ENCODE measurements at regions not wholly inside any gene's neighbourhood (a gene's known extent, or its start where the extent isn't known, plus 50 kb on each side); places are given as distances from the start of the nearest gene placed in this dataset.
"Not testable (repeated sequence)": the region's sequence is repeated elsewhere in the genome, so short reads cannot be mapped to it uniquely, and the experiment has no call there.

- DNase-seq (ENCODE audit: low read depth), result no peak
These were observed 365.1 kb downstream of the ATP23 start for GRCh38 chr12:58306266-58307000.

GRCh38 chr12:58309806-58310205, 368.4 kb downstream of the ATP23 start:
- no peak for DNase-seq (ENCODE audit: low read depth)

DNA sequence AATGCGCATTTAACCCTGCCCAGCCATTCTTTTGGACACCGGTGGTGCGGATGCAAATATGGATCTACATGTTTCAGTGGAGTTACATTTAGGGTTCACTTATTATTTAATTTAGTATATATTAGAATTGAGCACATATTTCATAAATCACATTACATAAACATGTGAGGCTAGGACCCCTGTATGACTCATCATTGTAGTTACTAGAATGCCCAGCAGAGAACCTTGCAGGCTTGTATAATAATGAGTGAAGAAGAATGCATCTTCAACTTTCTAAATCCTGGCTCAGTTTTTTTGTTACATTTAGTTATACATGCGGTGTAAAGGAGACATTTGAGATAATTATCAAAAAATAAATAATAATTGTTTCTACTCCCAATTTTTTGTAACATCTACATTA, 369.0 kb downstream of the ATP23 start:
- peak; percentile 21 for DNase-seq (ENCODE audit: low read depth)

DNA sequence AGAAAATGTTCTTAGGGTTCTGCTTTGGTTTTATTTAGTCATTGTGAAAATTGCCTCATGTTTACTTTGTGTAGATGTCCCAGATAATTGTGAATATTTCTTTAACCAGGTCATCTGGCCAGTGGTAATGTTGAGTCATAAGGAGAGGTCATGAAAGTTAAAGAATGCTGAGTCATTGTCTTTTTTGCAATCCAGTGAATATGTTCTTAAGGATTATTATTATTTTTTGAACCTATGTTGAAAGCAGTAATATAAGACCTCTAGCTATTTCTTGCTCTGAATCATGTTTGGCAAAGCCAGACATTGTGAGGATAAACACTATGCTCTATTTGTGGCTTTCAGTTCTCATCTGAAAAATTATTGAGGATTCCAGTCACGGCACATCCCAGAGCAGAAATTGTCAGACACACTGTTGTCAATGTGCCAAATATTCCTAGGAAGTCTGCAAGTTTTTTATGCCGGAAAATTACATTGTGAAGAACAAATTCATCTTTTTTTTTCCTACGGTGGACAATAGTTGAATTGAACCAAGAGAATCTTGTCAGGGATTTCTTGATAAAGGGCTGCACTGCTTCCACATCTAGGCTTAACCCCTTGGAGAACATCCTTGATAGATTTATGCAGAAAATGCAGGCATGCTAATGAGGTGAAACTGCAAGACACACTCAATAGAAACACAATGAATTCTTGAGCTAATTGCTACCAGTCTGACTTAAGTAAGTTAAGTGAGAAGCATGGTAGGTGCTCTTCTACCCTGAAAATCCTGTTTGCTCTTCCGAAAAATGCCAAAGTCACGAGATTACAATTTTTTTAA, 369.6 kb downstream of the ATP23 start:
- peak; percentile 76 for DNase-seq (ENCODE audit: low read depth)

GRCh38 chr12:58313091-58313855, 371.9 kb downstream of the ATP23 start:
- DNase-seq (ENCODE audit: low read depth), result peak; percentile 31

DNA sequence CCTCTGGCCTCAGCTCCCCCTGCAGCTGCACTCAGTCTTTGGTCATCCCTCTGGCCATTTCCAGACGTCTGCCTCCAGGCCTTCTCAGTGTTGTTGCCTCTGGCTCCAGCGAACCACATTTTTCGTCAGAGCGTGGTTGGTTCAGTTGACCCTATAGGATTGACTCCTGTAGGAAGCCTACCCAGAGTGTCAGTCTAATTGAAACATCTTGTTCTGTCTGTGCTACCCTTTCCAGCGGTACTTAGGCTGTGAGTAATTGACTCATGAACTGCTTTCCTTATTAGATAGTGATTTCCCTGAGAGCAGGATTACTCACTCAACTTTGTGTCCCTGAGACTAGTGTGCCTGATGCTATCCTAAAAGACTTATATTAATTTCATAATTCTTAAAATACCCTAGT, 373.2 kb downstream of the ATP23 start:
- no peak for DNase-seq (ENCODE audit: low read depth)

- no peak for DNase-seq (ENCODE audit: low read depth)
These were observed 375.6 kb downstream of the ATP23 start for GRCh38 chr12:58316926-58317325.

DNA sequence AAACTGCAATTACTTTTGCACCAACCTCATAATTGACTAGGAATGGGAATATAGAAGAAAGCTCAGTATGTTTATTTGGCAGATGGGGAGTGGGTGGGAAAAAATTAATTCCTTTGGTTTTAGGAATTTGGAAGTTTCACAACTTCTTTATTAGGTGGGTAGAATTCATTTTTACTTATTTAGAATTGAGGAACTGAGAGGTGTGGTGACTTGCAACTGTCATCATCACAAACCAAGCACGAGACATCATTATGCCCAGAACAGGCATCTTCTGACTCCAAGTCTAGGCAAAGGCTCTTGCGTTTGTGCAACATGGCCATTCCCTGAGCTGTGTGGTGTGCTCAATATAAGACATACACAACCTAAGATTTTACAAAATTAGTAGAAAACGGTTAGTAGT, 380.0 kb downstream of the ATP23 start:
- no peak for DNase-seq (ENCODE audit: low read depth)

GRCh38 chr12:58323676-58324075, 382.3 kb downstream of the ATP23 start:
- no peak for DNase-seq (ENCODE audit: low read depth)

DNA sequence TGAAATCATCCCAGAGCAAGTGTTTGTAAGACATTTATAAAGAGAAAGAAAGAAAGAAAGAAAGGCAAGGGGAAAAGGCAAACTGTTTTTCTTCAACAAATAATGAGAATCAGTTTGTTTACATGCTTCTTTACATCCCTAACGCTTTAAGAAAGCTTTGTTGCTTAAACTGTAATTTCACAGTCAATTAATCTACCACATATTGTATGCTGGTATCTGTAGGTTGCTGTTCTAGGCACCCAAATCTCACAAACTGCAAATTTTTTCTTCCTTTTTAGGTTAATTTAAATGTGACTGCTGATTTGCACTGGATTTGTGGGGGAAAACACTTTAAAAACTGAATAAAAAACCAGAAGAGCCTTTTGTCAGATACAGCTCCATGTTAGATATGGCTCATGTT, 384.2 kb downstream of the ATP23 start:
- no peak for DNase-seq (ENCODE audit: low read depth)

DNA sequence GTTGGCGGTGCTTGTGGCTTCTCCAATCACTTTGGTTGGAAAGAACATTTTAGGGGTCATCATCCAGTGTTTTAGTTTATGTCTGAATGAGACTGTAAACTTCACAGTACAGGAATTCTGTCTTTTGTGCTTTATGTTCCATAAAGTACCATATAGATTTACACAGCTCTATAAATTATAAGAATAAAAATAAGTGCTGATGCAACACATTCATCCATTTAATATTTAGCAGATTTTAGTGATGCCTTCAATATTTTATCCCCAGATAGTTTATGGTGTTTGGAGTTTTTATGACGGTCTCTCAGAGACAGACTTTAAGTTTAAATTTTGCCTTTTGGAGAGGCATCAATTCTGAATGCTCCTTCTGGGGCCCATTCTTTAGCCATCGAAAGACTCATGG, 385.2 kb downstream of the ATP23 start:
- no peak for DNase-seq (ENCODE audit: low read depth)

- peak; percentile 66 for DNase-seq (ENCODE audit: low read depth)
These were observed 395.3 kb downstream of the ATP23 start for GRCh38 chr12:58336581-58337242.

- DNase-seq (ENCODE audit: low read depth), result not testable (repeated sequence)
These were observed 396.2 kb downstream of the ATP23 start for GRCh38 chr12:58337539-58337938.

DNA sequence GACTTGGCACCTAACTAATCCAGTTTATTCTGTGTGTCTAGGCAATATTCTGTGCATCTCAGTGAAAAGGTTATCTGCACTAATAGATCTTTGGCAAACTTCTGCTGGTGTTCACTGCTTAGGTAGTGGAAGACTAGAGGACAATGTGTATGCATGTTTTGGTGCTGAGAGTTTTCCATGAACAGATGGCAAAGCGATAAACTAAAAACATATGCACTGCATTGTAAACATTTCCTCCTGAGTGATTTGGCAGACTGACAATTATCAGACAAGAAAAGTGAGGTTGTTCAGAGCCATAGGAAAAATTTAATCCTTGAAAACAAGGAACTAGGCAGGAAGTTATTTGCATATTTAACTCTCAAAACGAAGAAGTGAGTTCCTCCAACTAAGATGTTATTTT, 400.4 kb downstream of the ATP23 start:
- DNase-seq (ENCODE audit: low read depth), result no peak

GRCh38 chr12:58342736-58343135, 401.4 kb downstream of the ATP23 start:
- peak; percentile 67 for DNase-seq (ENCODE audit: low read depth)

- peak; percentile 65 for DNase-seq (ENCODE audit: low read depth)
These were observed 404.8 kb downstream of the ATP23 start for GRCh38 chr12:58346032-58346632.

DNA sequence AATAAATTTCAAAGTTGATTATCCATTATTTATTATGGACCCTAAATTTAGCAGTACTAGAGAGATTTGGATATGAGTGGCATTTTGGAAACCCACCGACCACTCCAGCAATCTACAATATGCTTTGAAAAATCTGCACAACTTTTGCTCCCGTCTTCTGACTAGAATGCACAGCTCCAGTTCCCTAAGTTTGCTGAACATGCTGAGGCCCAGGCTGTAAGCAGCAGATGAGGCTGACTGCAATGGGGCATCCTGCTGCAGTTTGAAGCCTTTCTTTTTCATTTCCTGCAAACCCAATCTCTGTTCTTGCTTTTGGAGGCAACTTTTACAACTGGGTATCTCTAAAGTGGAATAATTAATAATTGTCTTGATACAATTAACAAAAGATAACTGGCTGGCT, 405.8 kb downstream of the ATP23 start:
- no peak for DNase-seq (ENCODE audit: low read depth)

GRCh38 chr12:58347691-58348090, 406.3 kb downstream of the ATP23 start:
- no peak for DNase-seq (ENCODE audit: low read depth)

DNA sequence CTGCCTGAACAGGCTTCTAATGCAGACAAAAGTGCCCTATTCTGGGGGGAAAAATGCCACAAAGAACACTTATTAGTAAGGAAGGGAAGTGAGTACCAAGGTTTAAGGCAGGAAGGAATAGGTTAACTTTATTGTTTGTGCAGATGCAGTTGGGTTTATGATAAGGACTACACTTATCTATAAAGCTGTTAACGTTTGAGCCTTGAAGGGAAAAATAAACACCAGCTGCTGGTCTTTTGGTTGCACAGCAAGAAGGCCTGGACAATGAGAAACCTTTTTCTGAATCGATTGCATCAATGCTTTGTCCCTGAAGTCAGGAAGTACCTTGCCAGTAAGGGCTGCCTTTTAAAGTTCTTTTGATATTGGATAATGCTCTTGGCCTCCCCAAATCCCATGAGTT, 407.8 kb downstream of the ATP23 start:
- DNase-seq (ENCODE audit: low read depth), result no peak

DNA sequence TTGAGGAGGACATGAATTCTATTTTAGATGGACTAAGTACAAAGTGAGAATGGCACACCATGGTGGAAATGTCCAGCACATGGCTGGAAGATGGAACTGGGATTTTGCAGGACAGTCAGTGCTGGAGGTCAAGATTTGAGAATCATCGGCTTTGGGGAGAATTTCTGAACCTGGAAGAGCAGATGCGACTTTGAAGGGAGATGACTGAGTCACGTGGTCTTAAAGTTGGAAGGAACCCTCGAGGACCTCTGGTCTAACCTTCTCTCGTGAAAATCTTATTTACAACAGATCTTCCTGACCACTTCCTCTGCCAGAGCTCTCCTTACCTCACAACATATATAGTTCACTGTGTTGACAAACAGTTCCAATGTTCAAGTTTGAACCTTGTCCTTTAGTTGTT, 415.4 kb downstream of the ATP23 start:
- no peak for DNase-seq (ENCODE audit: low read depth)

DNA sequence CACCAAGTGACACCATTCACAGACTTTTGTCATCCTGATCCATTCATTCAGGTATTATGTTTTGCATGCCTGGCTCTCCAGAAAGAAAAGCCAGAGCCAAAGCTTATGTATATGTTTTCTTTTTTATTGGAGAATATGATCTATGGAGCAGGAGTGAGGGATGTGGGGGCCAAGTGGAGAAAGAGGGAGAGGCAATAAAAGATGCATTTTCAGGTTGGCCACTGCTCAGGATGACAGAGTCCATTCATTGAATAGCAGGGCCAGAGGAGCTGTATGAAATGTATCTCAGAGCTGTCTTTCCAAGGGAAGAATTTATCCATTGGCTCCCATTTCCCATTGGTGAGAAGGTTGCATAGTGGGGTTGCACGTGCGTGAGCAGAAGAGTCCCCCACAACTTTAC, 416.1 kb downstream of the ATP23 start:
- DNase-seq (ENCODE audit: low read depth), result no peak
